ENCODE measurements at regions not wholly inside any gene's neighbourhood (a gene's known extent, or its start where the extent isn't known, plus 50 kb on each side); places are given as distances from the start of the nearest gene placed in this dataset.
"Not testable (repeated sequence)": the region's sequence is repeated elsewhere in the genome, so short reads cannot be mapped to it uniquely, and the experiment has no call there.

DNA sequence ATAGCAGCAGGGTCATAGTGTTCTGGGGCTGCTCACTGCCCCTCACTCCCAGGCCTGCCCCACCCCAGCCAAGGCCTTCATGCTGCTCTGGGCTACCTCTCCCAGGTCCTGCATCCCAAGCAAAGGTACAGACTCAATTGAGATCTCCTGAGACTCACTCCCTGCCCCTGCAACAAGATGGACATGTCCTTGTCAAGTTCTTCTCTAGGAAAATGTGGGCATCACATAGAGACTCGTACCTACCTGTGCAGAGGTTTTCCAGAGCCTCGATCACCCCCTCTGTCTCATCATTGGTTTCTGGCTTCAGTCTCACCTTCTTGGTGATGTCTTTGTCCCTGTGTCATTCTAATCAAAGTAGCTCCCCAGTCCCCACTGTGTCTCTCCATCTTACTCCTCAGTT is 71.8 kb upstream of the UCN3 start:
- peak overlapping the region; percentile 98 for H3K27ac Mint-ChIP-seq
- not testable (repeated sequence) for H3K27me3 Mint-ChIP-seq, DNase-seq, H3K9me3 Mint-ChIP-seq
- H3K36me3 Mint-ChIP-seq = peaks cover 53% of the 10 kb centered on the region
- H3K4me3 Mint-ChIP-seq = peak overlapping the region; percentile 82
- peaks cover 61% of the 10 kb centered on the region for H3K4me1 Mint-ChIP-seq

DNA sequence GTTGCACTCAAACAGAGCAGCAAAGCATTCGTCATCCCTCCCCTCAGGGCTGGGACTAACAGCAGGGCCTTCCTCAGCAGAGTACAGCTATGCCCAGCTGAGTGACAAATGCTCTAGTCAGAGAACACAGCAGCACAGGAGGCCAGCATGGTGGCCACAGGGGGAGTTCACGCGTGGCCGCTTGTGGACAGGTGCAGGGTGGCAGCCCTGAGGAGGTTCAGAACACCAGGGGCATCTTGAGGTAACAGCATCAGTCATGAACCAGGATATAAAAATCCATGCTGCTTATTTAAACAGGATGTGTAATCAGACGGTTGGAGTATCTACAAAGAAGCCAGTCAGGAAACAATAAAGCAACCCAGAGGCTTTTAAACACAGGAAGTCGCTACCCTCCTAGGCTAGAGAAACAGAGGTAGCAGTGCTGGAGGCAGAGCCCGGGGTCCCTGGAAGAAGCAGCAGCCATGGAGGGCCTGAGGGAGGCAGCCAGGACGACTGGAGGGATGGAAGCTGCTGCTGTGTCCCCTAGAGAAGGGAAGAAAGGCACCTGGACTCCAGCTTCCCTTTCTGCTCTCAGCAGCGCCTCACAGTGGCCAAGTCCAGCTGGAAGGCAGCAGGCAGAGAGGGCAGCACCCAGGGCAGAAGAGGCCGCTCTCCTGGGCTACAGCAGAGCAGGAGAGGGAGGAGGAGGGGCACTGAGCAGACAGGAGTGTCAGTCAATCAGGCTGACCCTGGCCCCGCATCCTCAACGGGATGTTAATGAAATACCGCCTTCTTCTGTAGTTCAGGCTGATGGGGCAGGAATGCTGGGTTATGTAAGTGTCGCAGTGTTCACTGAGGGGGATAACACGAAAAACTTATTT is 70.8 kb upstream of the UCN3 start:
- DNase-seq = peak; percentile 73
- Mint-ChIP-seq H3K4me1 (peaks cover 64% of the 10 kb centered on the region), H3K4me3 (peak overlapping the region; percentile 82), H3K27me3 (no peaks in the 10 kb centered on the region), H3K9me3 (peaks cover 6% of the 10 kb centered on the region), H3K27ac (peak overlapping the region; percentile 98), H3K36me3 (peaks cover 61% of the 10 kb centered on the region)

GRCh38 chr10:5297466-5297865 is 67.3 kb upstream of the UCN3 start:
- no peaks in the 10 kb centered on the region for H3K27me3 Mint-ChIP-seq
- peaks cover 46% of the 10 kb centered on the region for H3K4me1 Mint-ChIP-seq
- H3K4me3 Mint-ChIP-seq = peak overlapping the region; percentile 49
- H3K9me3 Mint-ChIP-seq = peaks cover 2% of the 10 kb centered on the region
- DNase-seq = peak; percentile 43
- H3K27ac Mint-ChIP-seq = peak overlapping the region; percentile 97
- peaks cover 66% of the 10 kb centered on the region for H3K36me3 Mint-ChIP-seq

- DNase-seq = no peak
- Mint-ChIP-seq H3K4me3 (no peak overlapping the region), H3K9me3 (peaks cover 2% of the 10 kb centered on the region), H3K27me3 (no peaks in the 10 kb centered on the region), H3K27ac (peak overlapping the region; percentile 97), H3K36me3 (peaks cover 66% of the 10 kb centered on the region), H3K4me1 (peaks cover 44% of the 10 kb centered on the region)
Measured at GRCh38 chr10:5297996-5298395, 66.8 kb upstream of the UCN3 start.

- Mint-ChIP-seq H3K4me1 (peaks cover 32% of the 10 kb centered on the region), H3K27ac (no peak overlapping the region), H3K9me3 (peaks cover 15% of the 10 kb centered on the region), H3K4me3 (no peak overlapping the region), H3K36me3 (peaks cover 66% of the 10 kb centered on the region), H3K27me3 (no peaks in the 10 kb centered on the region)
- DNase-seq = no peak
Measured at GRCh38 chr10:5299950-5300349, 64.8 kb upstream of the UCN3 start.

- Mint-ChIP-seq H3K27me3 (no peaks in the 10 kb centered on the region), H3K4me3 (no peak overlapping the region), H3K4me1 (peaks cover 4% of the 10 kb centered on the region), H3K36me3 (peaks cover 40% of the 10 kb centered on the region), H3K9me3 (peaks cover 16% of the 10 kb centered on the region), H3K27ac (no peak overlapping the region)
- DNase-seq = no peak
Measured at GRCh38 chr10:5303504-5303903, 61.3 kb upstream of the UCN3 start.

- no peaks in the 10 kb centered on the region for H3K27me3 Mint-ChIP-seq
Measured at GRCh38 chr10:5305374-5305773, 59.4 kb upstream of the UCN3 start.

DNA sequence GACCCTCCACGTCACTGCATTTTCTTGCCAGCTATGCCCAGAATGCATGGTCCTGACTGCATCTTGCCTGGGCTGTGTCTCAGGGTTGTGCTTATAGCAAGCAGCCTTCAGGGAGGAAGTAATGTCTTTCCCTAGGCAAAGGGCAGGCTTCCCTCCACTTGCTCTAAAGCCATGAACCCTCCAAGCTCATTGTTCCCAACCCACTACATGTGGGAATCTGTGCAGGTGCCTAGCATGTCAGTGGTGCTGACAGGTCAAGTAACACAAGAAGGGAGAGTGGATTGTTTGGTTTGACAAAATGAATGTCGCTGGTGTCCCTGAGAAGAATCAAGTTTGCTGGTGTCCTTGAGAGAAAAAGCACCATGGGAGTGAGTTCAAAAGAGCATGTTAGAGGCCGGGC is 53.9 kb upstream of the UCN3 start:
- Mint-ChIP-seq H3K4me1 (peaks cover 13% of the 10 kb centered on the region), H3K36me3 (peaks cover 5% of the 10 kb centered on the region), H3K9me3 (peaks cover 3% of the 10 kb centered on the region), H3K4me3 (no peak overlapping the region), H3K27ac (no peak overlapping the region), H3K27me3 (no peaks in the 10 kb centered on the region)
- DNase-seq = no peak

More at GRCh38 chr10:5305374-5305773, 59.4 kb upstream of the UCN3 start:
- no peaks in the 10 kb centered on the region for H3K4me1 Mint-ChIP-seq
- DNase-seq = no peak
- H3K9me3 Mint-ChIP-seq = peaks cover 16% of the 10 kb centered on the region
- H3K36me3 Mint-ChIP-seq = peaks cover 32% of the 10 kb centered on the region
- H3K27ac Mint-ChIP-seq = no peak overlapping the region
- no peak overlapping the region for H3K4me3 Mint-ChIP-seq

DNA sequence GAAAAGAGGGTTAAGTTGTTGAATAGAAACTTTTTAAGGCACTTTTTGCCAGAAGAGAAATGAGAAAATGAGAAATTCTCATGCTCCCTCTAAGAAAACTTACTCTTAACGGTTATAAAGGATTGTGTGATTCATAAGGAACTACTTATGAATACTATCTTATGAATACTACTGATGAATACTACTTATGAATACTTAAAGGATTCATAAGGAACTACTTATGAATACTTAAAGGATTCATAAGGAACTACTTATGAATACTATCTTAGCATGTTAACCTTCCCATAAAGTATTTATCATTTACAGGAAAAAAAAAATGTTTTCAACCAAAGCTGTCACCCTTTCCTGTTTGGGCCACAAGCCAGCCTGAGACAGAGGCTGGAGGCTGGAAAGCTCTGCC is 53.1 kb upstream of the UCN3 start:
- peaks cover 18% of the 10 kb centered on the region for H3K4me1 Mint-ChIP-seq
- peaks cover 1% of the 10 kb centered on the region for H3K36me3 Mint-ChIP-seq
- no peak overlapping the region for H3K4me3 Mint-ChIP-seq
- no peaks in the 10 kb centered on the region for H3K27me3 Mint-ChIP-seq
- H3K9me3 Mint-ChIP-seq = no peaks in the 10 kb centered on the region
- no peak for DNase-seq
- H3K27ac Mint-ChIP-seq = no peak overlapping the region

- Mint-ChIP-seq H3K9me3 (peaks cover 2% of the 10 kb centered on the region), H3K27ac (no peak overlapping the region), H3K27me3 (no peaks in the 10 kb centered on the region), H3K36me3 (peaks cover 3% of the 10 kb centered on the region), H3K4me3 (no peak overlapping the region), H3K4me1 (peaks cover 46% of the 10 kb centered on the region)
- no peak for DNase-seq
Measured at GRCh38 chr10:5314840-5315239, 49.9 kb upstream of the UCN3 start.
